HG03565 (cell line): ENCODE measurements at regions not wholly inside any gene's neighbourhood (a gene's known extent, or its start where the extent isn't known, plus 50 kb on each side); places are given as distances from the start of the nearest gene placed in this dataset.

Experiments
- ATAC-seq: cut with Tn5 transposase; IDR thresholded peaks from one replicate; pipeline ENCODE4 v1.9.1; 2021; ENCODE audit warnings: mild to moderate bottlenecking, moderate library complexity; ENCODE audit not compliant: unreplicated experiment

GRCh38 chr9:1941989-1942388 lies 73.2 kb upstream of the SMARCA2 start:
- no peak for ATAC-seq

GRCh38 chr9:1946526-1947283 lies 68.4 kb upstream of the SMARCA2 start:
- no peak for ATAC-seq

GRCh38 chr9:1947438-1947837 lies 67.7 kb upstream of the SMARCA2 start:
- no peak for ATAC-seq

GRCh38 chr9:1948541-1948940 lies 66.6 kb upstream of the SMARCA2 start:
- ATAC-seq, result no peak

GRCh38 chr9:1951446-1951845 lies 63.7 kb upstream of the SMARCA2 start:
- no peak for ATAC-seq

- no peak for ATAC-seq
Measured at GRCh38 chr9:1952001-1952400, 63.1 kb upstream of the SMARCA2 start.

GRCh38 chr9:1954238-1954637 lies 60.9 kb upstream of the SMARCA2 start:
- no peak for ATAC-seq

GRCh38 chr9:1956958-1957357 lies 58.2 kb upstream of the SMARCA2 start:
- ATAC-seq, result no peak

GRCh38 chr9:1957856-1958255 lies 57.3 kb upstream of the SMARCA2 start:
- ATAC-seq, result no peak

- no peak for ATAC-seq
Measured at GRCh38 chr9:1959371-1959770, 55.8 kb upstream of the SMARCA2 start.

- ATAC-seq, result no peak
Measured at GRCh38 chr9:1960342-1961042, 54.7 kb upstream of the SMARCA2 start.

GRCh38 chr9:1962122-1962521 lies 53.0 kb upstream of the SMARCA2 start:
- ATAC-seq, result no peak

- no peak for ATAC-seq
Measured at GRCh38 chr9:1962588-1963106, 52.5 kb upstream of the SMARCA2 start.

GRCh38 chr9:1964093-1964492 lies 51.1 kb upstream of the SMARCA2 start:
- ATAC-seq, result no peak
